PC-9 (cell line): ENCODE measurements at regions not wholly inside any gene's neighbourhood (a gene's known extent, or its start where the extent isn't known, plus 50 kb on each side); places are given as distances from the start of the nearest gene placed in this dataset.

Source experiments
- BruUV-seq: library from RNA; stranded (reverse); fragments of 400-500 nt; replicated peaks from 2 replicates; lab custom pipeline; 2021; lab: Mats Ljungman, UMichigan
- CTCF ChIA-PET: fragments of 300-600 bp; sonication (Branson Sonifier 250); formaldehyde crosslinking; loops from one replicate; lab custom pipeline; 2022; ENCODE audit warnings: antibody characterized with exemption; lab: Charles Lee
- POLR2A ChIA-PET: fragments of 300-600 bp; sonication (Branson Sonifier 250); formaldehyde crosslinking; loops from one replicate; lab custom pipeline; 2022; ENCODE audit warnings: antibody characterized with exemption; ENCODE audit not compliant: unreplicated experiment; lab: Charles Lee
- DNase-seq, 2 experiments: peaks; one replicate each; pipeline versions ENCODE4 v3.0.0 to v3.0.0-alpha.2; 2015 to 2022; ENCODE audit warnings: mixed read lengths in 1 of 2
- H2AFZ ChIP-seq: fragments of 200-600 bp; sonication (generic); 2 replicates; pipeline ENCODE4 v1.8.1; 2017; ENCODE audit warnings: antibody characterized with exemption
- H3F3A ChIP-seq: fragments of 200-600 bp; sonication (generic); 2 replicates; pipeline ENCODE4 v1.8.1; 2017; ENCODE audit warnings: antibody characterized with exemption, mild to moderate bottlenecking, low read depth; ENCODE audit not compliant: insufficient read depth
- H3K27ac ChIP-seq: fragments of 200-600 bp; sonication (generic); 2 replicates; pipeline ENCODE4 v1.6.1; 2016; ENCODE audit warnings: mixed run types
- H3K27me3 ChIP-seq: fragments of 200-600 bp; sonication (generic); 2 replicates; pipeline ENCODE4 v1.6.1; 2016; ENCODE audit warnings: low read depth, mixed run types; ENCODE audit not compliant: insufficient read depth
- H3K36me3 ChIP-seq: fragments of 200-600 bp; sonication (generic); 2 replicates; pipeline ENCODE4 v1.6.1; 2016; ENCODE audit warnings: low read depth, mixed run types
- H3K4me1 ChIP-seq: fragments of 200-600 bp; sonication (generic); replicated peaks from 2 replicates; pipeline ENCODE4 v1.6.1; 2016; ENCODE audit warnings: mixed run types; ENCODE audit not compliant: insufficient read depth
- H3K4me2 ChIP-seq: fragments of 200-600 bp; sonication (generic); 2 replicates; pipeline ENCODE4 v1.6.1; 2017; ENCODE audit warnings: mixed run types
- H3K4me3 ChIP-seq: fragments of 200-600 bp; sonication (generic); 2 replicates; pipeline ENCODE4 v1.6.1; 2016; ENCODE audit warnings: mixed run types
- H3K79me2 ChIP-seq: fragments of 200-600 bp; sonication (generic); 2 replicates; pipeline ENCODE4 v1.6.1; 2017; ENCODE audit warnings: low read depth, mixed run types
- H3K9me2 ChIP-seq: fragments of 200-600 bp; sonication (generic); 2 replicates; pipeline ENCODE4 v1.8.1; 2017; ENCODE audit warnings: mild to moderate bottlenecking; ENCODE audit not compliant: insufficient read depth
- H3K9me3 ChIP-seq: fragments of 200-600 bp; sonication (generic); 2 replicates; pipeline ENCODE4 v1.8.1; 2016; ENCODE audit warnings: low read depth; ENCODE audit not compliant: insufficient read depth
- H4K20me1 ChIP-seq: fragments of 200-600 bp; sonication (generic); 2 replicates; pipeline ENCODE4 v1.8.1; 2017; ENCODE audit not compliant: insufficient read depth
- CTCF ChIP-seq: fragments of 200-600 bp; sonication (generic); conservative IDR thresholded peaks from 2 replicates; pipeline ENCODE4 v1.6.1; 2017; ENCODE audit warnings: mixed run types, antibody characterized with exemption, mild to moderate bottlenecking, moderate library complexity
- EZH2 ChIP-seq: fragments of 200-600 bp; sonication (generic); IDR thresholded peaks from 2 replicates; pipeline ENCODE4 v1.8.0; 2017; ENCODE audit warnings: antibody characterized with exemption, low read depth
- intact Hi-C: fragments of 100-400 bp; cut with micrococcal nuclease; formaldehyde crosslinking; loops from one replicate; pipeline ENCODE4 v1.10.0; 2022; ENCODE audit not compliant: unreplicated experiment

GRCh38 chr1:226480461-226480860 lies 68.1 kb upstream of the STUM start:
- Histone ChIP-seq H3K4me2 (no peak overlapping the region), H3K27ac (no peak overlapping the region), H3F3A (peaks cover 7% of the 10 kb centered on the region), H3K79me2 (no peaks in the 10 kb centered on the region), H2AFZ (no peak overlapping the region), H3K9me2 (no peaks in the 10 kb centered on the region), H3K36me3 (no peaks in the 10 kb centered on the region), H3K4me1 (peaks cover 27% of the 10 kb centered on the region), H3K27me3 (peaks cover 47% of the 10 kb centered on the region), H3K4me3 (no peak overlapping the region), H3K9me3 (no peaks in the 10 kb centered on the region), H4K20me1 (no peaks in the 10 kb centered on the region)
- POLR2A ChIA-PET: no interaction called here
- no peak for DNase-seq
- intact Hi-C loops: no loop called here
- BruUV-seq: no TSS peak
- CTCF ChIA-PET: no interaction called here
- TF ChIP-seq EZH2: no peak
- TF ChIP-seq CTCF: no peak

GRCh38 chr1:226481133-226481532 lies 67.4 kb upstream of the STUM start:
- H2AFZ ChIP-seq: no peak overlapping the region
- H3K4me3 ChIP-seq: no peak overlapping the region
- H3K79me2 ChIP-seq: no peaks in the 10 kb centered on the region
- H3K9me3 ChIP-seq: no peaks in the 10 kb centered on the region
- peaks cover 7% of the 10 kb centered on the region for H3F3A ChIP-seq
- CTCF ChIA-PET: no interaction called here
- H3K27me3 ChIP-seq: peaks cover 53% of the 10 kb centered on the region
- H4K20me1 ChIP-seq: no peaks in the 10 kb centered on the region
- H3K36me3 ChIP-seq: no peaks in the 10 kb centered on the region
- TF ChIP-seq CTCF: no peak
- TF ChIP-seq EZH2: no peak
- peaks cover 27% of the 10 kb centered on the region for H3K4me1 ChIP-seq
- DNase-seq: no peak
- BruUV-seq: no TSS peak
- no peak overlapping the region for H3K4me2 ChIP-seq
- POLR2A ChIA-PET: no interaction called here
- no peak overlapping the region for H3K27ac ChIP-seq
- intact Hi-C loops: no loop called here
- H3K9me2 ChIP-seq: no peaks in the 10 kb centered on the region

- intact Hi-C loops: no loop called here
- no TSS peak for BruUV-seq
- no peak overlapping the region for H3K4me3 ChIP-seq
- no peaks in the 10 kb centered on the region for H3K79me2 ChIP-seq
- POLR2A ChIA-PET: no interaction called here
- H3K27me3 ChIP-seq: peaks cover 62% of the 10 kb centered on the region
- H3K9me3 ChIP-seq: no peaks in the 10 kb centered on the region
- H3K27ac ChIP-seq: no peak overlapping the region
- peaks cover 18% of the 10 kb centered on the region for H3K4me1 ChIP-seq
- no peak for DNase-seq
- H4K20me1 ChIP-seq: no peaks in the 10 kb centered on the region
- no peak overlapping the region for H2AFZ ChIP-seq
- H3F3A ChIP-seq: peaks cover 7% of the 10 kb centered on the region
- H3K36me3 ChIP-seq: no peaks in the 10 kb centered on the region
- no peak for TF ChIP-seq CTCF
- no peak for TF ChIP-seq EZH2
- no peak overlapping the region for H3K4me2 ChIP-seq
- CTCF ChIA-PET: no interaction called here
- H3K9me2 ChIP-seq: no peaks in the 10 kb centered on the region
Measured at GRCh38 chr1:226482196-226482595, 66.4 kb upstream of the STUM start.
